HG02571 (cell line): ENCODE measurements at regions not wholly inside any gene's neighbourhood (a gene's known extent, or its start where the extent isn't known, plus 50 kb on each side); places are given as distances from the start of the nearest gene placed in this dataset.

Experiments used
- ATAC-seq: cut with Tn5 transposase; IDR thresholded peaks from one replicate; pipeline ENCODE4 v1.9.1; 2021; ENCODE audit warnings: mild to moderate bottlenecking, moderate library complexity; ENCODE audit not compliant: unreplicated experiment

GRCh38 chr3:28799084-28799483 lies 450.5 kb upstream of the AZI2 start:
- no peak for ATAC-seq

- no peak for ATAC-seq
Observed at GRCh38 chr3:28800203-28800602, 451.6 kb upstream of the AZI2 start.

DNA sequence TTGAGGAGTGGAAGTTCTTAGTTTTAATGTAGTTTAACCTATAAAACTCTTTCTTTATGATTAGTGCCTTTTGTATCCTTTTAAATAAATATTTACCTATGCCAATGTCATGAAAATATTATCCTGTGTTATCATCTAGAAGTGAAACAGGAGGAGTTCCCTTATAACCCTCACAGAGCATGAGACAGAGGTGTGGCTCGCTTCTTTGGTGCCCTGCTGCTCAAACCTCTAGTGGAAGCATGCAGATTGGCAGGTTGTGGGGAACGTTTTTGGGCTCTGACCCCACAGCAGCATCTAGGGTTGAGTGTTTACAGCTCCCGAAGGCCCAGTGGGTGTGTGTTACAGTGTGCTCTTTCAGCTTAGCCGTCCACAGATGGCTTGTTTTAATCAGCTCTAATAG lies 459.4 kb upstream of the AZI2 start:
- ATAC-seq = no peak

DNA sequence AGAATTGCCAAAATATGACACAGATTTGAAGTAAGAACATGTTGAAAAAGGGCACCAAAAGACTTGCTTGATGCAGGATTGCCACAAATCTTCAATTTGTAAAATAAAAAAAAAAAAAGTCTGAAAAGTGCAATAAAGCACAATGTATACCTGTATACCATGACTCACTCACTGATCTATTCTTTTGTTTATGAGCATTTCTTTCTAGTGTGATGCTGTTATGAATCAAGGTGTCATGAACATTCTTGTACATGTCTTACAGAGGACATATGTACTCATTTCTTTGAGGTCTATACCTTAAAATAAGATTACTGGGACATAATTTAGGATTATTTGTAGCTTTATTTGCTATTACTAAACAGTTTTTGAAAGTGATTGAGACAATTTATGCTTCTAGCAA lies 464.9 kb upstream of the RBMS3 start:
- ATAC-seq = no peak

DNA sequence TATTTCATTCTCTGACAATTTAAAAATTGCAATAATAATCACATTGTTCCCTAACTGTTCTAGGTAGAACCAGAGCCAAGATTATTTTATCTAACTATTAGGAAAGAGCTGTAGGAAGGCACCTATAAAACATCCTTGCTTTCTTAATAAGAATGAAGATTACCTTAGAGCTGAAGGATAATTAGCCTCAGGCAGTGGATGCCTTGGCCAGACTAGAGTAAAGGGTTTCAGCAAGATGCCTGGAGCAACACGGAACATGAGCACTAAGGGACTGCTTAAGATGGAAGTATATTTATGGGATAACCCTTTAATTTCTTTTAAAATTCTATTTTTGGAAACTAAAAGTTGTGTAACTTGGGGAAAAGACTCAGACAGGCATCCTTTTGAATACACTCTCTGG lies 456.6 kb upstream of the RBMS3 start:
- no peak for ATAC-seq

- no peak for ATAC-seq
Observed at GRCh38 chr3:28826840-28827239, 454.0 kb upstream of the RBMS3 start.

GRCh38 chr3:28835249-28835648 lies 445.6 kb upstream of the RBMS3 start:
- no peak for ATAC-seq

GRCh38 chr3:28835751-28836150 lies 445.1 kb upstream of the RBMS3 start:
- ATAC-seq = no peak

DNA sequence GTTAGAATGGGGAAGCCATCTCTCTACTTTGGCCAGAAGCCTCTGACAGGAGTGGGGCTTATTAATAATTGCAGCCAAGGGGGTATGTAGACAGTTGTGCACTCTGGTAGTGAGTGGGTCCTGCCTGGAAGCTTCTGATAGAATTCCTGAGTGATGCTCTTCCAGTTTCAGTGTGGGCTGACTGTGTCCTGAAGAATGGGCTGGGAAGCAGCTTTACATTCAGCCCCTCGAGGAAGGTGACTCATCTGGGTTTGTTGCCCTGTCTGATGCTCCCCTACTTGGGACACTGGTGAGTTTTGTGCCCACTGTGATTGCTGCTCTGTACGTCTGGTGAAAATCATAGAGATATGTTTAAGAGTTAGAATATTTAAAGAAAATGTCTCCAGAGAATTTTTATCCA lies 444.7 kb upstream of the RBMS3 start:
- ATAC-seq = no peak

GRCh38 chr3:28840976-28841376 lies 439.9 kb upstream of the RBMS3 start:
- ATAC-seq = peak; percentile 66

DNA sequence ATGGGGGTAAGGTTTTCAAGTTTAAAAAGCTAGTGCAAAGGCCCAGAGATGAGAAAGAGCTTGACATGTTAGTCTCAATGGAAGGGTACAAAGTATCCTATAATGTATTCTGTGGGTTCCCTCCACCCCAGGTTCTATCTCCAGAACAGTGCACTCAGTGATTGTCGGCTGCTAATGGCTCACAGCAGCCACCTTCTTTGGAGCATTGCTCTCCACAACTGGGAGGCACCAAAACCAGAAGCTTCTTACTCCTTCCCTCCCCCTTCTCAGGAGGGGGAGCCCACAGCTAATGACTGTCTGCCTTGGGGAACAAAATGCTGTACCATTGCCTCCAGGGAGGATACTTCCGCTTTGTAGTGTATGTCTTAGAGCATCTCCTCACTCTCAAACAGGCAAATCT lies 439.4 kb upstream of the RBMS3 start:
- peak; percentile 23 for ATAC-seq

GRCh38 chr3:28844298-28845005 lies 436.4 kb upstream of the RBMS3 start:
- no peak for ATAC-seq

DNA sequence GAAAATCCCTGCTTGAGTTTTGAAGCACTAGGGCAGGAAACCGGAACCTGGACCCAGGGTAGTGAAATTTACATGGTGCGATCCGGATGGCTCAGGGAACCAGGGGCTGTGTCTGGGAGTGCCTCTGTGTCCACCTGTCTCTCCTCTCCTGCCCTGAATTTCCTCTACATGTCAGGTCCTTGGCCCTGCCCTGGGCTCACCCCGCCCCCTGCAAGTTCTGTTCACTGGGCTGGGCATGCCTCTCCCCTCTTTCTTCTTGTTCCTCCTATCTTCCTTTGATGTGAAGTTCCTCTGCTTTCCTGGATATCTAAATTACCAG lies 435.9 kb upstream of the RBMS3 start:
- no peak for ATAC-seq

DNA sequence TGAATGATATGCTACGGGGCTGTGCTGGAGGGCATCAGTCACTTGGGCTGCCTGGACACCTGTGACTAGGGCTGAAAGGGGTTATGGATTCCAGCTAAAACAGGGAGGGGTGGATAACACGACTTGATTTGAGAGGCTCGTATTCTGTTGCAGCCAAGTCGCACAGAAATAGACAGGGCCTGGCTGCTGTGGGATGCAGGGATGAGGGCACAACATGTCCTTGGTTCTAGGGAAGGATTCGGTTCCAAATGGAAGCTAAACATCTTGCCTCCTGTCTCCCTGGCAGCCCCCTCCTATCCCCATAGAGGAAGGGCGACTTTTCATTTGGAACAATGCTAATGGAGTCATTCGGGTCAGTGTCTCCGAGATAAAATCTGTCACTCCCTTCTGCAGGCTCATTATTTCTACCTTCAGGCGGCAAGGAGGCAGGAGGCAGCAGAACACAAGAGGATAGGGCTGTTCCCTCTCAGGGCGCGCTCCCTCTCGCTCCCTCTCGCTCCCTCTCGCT lies 433.8 kb upstream of the RBMS3 start:
- no peak for ATAC-seq

DNA sequence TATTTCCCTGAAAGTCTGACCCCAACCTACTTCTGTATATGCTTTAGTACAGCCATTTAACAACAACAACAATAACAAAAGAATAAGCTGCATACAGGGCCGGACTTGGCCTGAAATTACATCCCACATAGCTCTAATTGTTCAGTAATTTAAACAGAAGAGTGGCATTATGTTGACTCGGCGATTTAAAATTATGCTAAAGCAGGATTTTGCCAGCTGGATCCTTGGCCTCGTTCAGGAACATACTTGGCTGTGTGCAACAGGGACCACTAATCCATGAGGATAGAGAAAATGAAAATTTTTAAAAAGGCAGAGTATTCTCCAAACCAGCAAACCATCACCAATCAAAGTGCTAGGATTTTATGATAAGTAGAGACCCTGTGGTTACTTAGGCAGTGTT lies 433.1 kb upstream of the RBMS3 start:
- no peak for ATAC-seq

DNA sequence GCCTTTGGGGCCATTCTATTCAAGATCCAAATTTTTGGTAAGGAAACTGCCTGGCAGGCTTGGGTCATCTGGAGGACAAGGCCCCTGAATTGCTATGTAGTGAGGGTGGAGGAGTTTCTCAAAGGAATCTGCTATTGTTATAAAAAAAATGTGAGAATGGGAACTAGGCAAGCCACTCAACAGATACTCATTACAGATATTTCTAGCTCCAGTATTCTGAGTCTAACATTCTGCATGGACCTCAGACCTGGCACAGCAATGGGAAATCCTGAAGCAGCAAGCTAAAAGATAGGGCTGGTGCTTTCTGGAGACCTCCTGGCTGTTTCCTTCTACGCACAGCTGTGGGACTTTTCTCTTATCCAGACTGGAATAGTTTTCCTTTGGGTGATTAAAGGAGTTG lies 430.7 kb upstream of the RBMS3 start:
- no peak for ATAC-seq

DNA sequence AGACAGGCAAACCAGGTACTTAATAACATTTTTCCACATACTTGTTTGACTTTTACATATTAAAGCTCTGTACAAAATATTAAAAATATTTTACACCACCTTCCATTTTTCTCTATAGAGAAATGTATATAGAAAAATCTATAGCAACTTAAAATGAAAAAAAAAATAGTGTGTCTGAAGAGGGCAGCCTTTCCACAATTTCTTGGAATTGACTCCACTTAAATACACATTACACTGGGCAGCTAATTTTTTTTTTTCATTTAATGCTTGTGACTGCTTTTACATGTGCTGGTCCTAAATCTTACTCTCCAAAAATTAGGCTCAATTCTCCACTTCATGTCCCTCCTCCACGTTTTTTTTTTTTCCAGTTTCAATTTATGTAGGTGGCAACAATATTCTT lies 427.0 kb upstream of the RBMS3 start:
- no peak for ATAC-seq

- ATAC-seq = no peak
Observed at GRCh38 chr3:28856796-28857195, 424.1 kb upstream of the RBMS3 start.

GRCh38 chr3:28859897-28860296 lies 421.0 kb upstream of the RBMS3 start:
- ATAC-seq = no peak

DNA sequence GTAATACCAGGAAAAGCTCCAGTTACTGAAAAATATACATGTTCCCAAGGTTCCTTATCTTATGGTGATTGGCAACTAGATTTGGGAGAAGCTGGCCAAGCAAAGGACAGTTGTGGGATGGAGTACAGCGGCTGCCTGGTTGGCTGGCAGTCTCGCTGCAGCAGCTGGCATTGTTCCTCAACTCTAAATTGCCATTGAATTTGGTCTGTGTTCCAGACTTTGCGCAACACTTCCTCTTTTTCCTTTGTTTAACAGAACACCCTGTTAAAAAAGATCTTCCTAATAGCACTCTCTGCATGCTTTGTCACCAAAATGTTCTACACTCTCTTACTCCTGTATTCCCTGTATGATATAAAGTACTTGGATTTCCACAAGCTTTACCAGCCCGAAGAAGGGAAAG lies 420.6 kb upstream of the RBMS3 start:
- ATAC-seq = no peak

DNA sequence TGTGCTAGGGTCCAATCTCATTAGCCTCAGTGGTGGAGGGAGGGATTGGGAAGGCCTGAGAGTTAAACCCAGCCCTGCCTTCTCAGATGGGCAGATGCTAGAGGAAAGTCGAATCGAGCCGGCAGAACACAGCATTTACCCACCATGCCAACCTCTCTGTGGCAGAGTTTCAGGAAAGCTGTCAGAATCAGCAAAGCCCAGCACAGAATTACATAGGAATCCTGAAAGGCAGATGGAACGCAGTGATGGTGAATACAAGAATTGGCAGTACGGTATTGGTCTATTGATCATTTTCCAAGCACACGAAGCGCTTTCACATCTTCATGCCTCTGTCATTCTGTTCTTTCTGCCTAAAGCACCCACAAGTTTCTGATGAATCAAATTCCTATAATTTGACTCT lies 417.7 kb upstream of the RBMS3 start:
- ATAC-seq = no peak

GRCh38 chr3:28867836-28868235 lies 413.0 kb upstream of the RBMS3 start:
- ATAC-seq = no peak

- no peak for ATAC-seq
Observed at GRCh38 chr3:28868897-28869296, 412.0 kb upstream of the RBMS3 start.
